ENCODE measurements at regions not wholly inside any gene's neighbourhood (a gene's known extent, or its start where the extent isn't known, plus 50 kb on each side); places are given as distances from the start of the nearest gene placed in this dataset.

- DNase-seq: peak; percentile 4
Observed at GRCh38 chr3:99499235-99500158, 138.9 kb upstream of the COL8A1 start.

- DNase-seq: no peak
Observed at GRCh38 chr3:99498550-99499234, 139.7 kb upstream of the COL8A1 start.

GRCh38 chr3:99487894-99488293, 150.5 kb upstream of the COL8A1 start:
- no peak for DNase-seq

- no peak for DNase-seq
Observed at GRCh38 chr3:99485286-99485685, 153.1 kb upstream of the COL8A1 start.

- no peak for DNase-seq
Observed at GRCh38 chr3:99484871-99485270, 153.5 kb upstream of the COL8A1 start.

GRCh38 chr3:99483841-99484240, 154.6 kb upstream of the COL8A1 start:
- DNase-seq: no peak

- no peak for DNase-seq
Observed at GRCh38 chr3:99482191-99482590, 156.2 kb upstream of the COL8A1 start.

- DNase-seq: no peak
Observed at GRCh38 chr3:99481561-99481960, 156.8 kb upstream of the COL8A1 start.

- no peak for DNase-seq
Observed at GRCh38 chr3:99479768-99480167, 158.6 kb upstream of the COL8A1 start.

- DNase-seq: no peak
Observed at GRCh38 chr3:99477650-99478049, 160.7 kb upstream of the COL8A1 start.

GRCh38 chr3:99475229-99475628, 163.2 kb upstream of the COL8A1 start:
- no peak for DNase-seq

GRCh38 chr3:99474776-99475175, 163.6 kb upstream of the COL8A1 start:
- DNase-seq: no peak

- no peak for DNase-seq
Observed at GRCh38 chr3:99473321-99473751, 165.1 kb upstream of the COL8A1 start.

- no peak for DNase-seq
Observed at GRCh38 chr3:99472385-99472784, 166.0 kb upstream of the COL8A1 start.

- DNase-seq: no peak
Observed at GRCh38 chr3:99471353-99472323, 166.8 kb upstream of the COL8A1 start.

- no peak for DNase-seq
Observed at GRCh38 chr3:99470841-99471240, 167.6 kb upstream of the COL8A1 start.

GRCh38 chr3:99468918-99469317, 169.5 kb upstream of the COL8A1 start:
- no peak for DNase-seq

GRCh38 chr3:99467420-99467819, 171.0 kb upstream of the COL8A1 start:
- no peak for DNase-seq

GRCh38 chr3:99466331-99466730, 172.1 kb upstream of the COL8A1 start:
- DNase-seq: no peak

- DNase-seq: no peak
Observed at GRCh38 chr3:99458013-99458412, 180.4 kb upstream of the COL8A1 start.

GRCh38 chr3:99442599-99442998, 195.8 kb upstream of the COL8A1 start:
- no peak for DNase-seq

- DNase-seq: no peak
Observed at GRCh38 chr3:99439892-99440291, 198.5 kb upstream of the COL8A1 start.

GRCh38 chr3:99434190-99434589, 204.2 kb upstream of the COL8A1 start:
- no peak for DNase-seq
